ENCODE measurements at regions not wholly inside any gene's neighbourhood (a gene's known extent, or its start where the extent isn't known, plus 50 kb on each side); places are given as distances from the start of the nearest gene placed in this dataset.

- Histone ChIP-seq H3K36me3 (ENCODE audit: control insufficient read depth, insufficient read depth, low read length) (no peaks in the 10 kb centered on the region), H3K27me3 (replicated peaks; ENCODE audit: control insufficient read depth, insufficient read depth, low read length) (no peaks in the 10 kb centered on the region), H3K4me3 (replicated peaks; ENCODE audit: low read depth, low read length) (no peak overlapping the region)
- TF ChIP-seq, protein P1, sequence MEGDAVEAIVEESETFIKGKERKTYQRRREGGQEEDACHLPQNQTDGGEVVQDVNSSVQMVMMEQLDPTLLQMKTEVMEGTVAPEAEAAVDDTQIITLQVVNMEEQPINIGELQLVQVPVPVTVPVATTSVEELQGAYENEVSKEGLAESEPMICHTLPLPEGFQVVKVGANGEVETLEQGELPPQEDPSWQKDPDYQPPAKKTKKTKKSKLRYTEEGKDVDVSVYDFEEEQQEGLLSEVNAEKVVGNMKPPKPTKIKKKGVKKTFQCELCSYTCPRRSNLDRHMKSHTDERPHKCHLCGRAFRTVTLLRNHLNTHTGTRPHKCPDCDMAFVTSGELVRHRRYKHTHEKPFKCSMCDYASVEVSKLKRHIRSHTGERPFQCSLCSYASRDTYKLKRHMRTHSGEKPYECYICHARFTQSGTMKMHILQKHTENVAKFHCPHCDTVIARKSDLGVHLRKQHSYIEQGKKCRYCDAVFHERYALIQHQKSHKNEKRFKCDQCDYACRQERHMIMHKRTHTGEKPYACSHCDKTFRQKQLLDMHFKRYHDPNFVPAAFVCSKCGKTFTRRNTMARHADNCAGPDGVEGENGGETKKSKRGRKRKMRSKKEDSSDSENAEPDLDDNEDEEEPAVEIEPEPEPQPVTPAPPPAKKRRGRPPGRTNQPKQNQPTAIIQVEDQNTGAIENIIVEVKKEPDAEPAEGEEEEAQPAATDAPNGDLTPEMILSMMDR (IDR thresholded peaks at IDR 0.05; ENCODE audit: insufficient read depth, low read length, poor library complexity, severe bottlenecking): no peak
- no peak for DNase-seq (ENCODE audit: extremely low read depth, insufficient read length)
Measured at GRCh38 chr2:21281384-21281783, 157.6 kb downstream of the TDRD15 start.

DNA sequence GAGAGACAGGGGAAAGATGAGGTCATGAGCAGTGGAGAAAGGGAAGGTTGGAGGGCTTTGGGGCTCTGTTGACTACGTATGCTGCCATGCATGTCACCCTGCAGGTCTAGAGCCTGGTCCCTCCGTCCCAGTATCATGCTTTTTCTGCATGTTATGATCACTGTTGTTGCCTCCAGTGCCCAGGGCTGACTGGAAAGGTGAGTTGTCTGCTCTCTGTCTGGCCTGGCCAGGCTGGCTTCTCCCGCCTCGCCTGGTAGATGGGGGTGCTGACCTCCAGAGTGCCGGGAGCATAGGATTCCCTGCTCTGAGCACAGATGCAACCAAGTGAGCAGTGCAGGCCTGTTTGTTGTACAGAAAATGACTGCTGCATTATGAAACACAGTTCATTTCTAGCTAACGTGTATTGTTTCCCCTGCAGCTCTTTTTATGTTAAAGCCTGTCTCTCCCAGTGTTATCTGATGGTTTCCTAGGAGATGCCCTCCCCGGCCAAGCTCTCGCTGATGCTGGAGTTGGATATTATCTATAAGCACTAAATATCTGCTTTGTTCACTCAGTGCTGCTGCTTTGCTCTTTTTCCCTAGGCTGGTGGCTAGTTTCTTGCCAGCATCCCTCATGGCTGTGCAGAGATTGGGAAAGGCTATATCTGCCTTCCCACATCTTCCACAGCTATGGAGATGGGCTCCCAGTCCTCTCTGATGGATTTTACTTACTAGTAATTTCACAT, 158.2 kb downstream of the TDRD15 start:
- no peak overlapping the region for H3K4me3 ChIP-seq (replicated peaks; ENCODE audit: low read depth, low read length)

GRCh38 chr2:21282515-21282898, 158.7 kb downstream of the TDRD15 start:
- DNase-seq (ENCODE audit: extremely low read depth, insufficient read length): no peak
- Histone ChIP-seq H3K27me3 (replicated peaks; ENCODE audit: control insufficient read depth, insufficient read depth, low read length) (no peaks in the 10 kb centered on the region), H3K4me3 (replicated peaks; ENCODE audit: low read depth, low read length) (no peak overlapping the region), H3K36me3 (ENCODE audit: control insufficient read depth, insufficient read depth, low read length) (no peaks in the 10 kb centered on the region)
- TF ChIP-seq, protein P1 (IDR thresholded peaks at IDR 0.05; ENCODE audit: insufficient read depth, low read length, poor library complexity, severe bottlenecking): no peak

More for the DNA sequence above, 158.2 kb downstream of the TDRD15 start:
- TF ChIP-seq, protein P1 (IDR thresholded peaks at IDR 0.05; ENCODE audit: insufficient read depth, low read length, poor library complexity, severe bottlenecking): no peak
- DNase-seq (ENCODE audit: extremely low read depth, insufficient read length): no peak
- H3K36me3 ChIP-seq (ENCODE audit: control insufficient read depth, insufficient read depth, low read length): no peaks in the 10 kb centered on the region
- no peaks in the 10 kb centered on the region for H3K27me3 ChIP-seq (replicated peaks; ENCODE audit: control insufficient read depth, insufficient read depth, low read length)

DNA sequence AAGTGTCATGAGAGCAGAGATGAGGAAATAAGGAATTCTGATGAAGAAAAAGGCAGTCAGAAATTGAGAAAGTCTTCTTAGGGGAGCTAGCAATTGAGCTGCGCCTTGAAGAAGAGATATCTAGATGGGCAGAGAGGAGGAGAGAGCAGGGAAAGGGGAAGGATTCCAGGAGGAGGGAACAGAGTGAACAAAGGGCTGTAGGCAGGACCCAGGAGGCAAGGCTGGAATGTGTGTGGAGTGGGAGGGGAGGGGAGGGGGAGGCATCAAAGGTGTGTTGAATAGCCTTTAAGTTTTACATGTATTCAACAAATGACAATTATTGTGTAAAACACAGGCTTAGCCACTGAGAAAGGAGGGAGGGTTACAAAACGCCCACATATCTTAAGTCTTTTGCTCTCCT, 164.5 kb downstream of the TDRD15 start:
- no peaks in the 10 kb centered on the region for H3K36me3 ChIP-seq (ENCODE audit: control insufficient read depth, insufficient read depth, low read length)
- TF ChIP-seq, protein P1 (IDR thresholded peaks at IDR 0.05; ENCODE audit: insufficient read depth, low read length, poor library complexity, severe bottlenecking): no peak
- DNase-seq (ENCODE audit: extremely low read depth, insufficient read length): no peak
- no peaks in the 10 kb centered on the region for H3K27me3 ChIP-seq (replicated peaks; ENCODE audit: control insufficient read depth, insufficient read depth, low read length)
- H3K4me3 ChIP-seq (replicated peaks; ENCODE audit: low read depth, low read length): no peak overlapping the region

DNA sequence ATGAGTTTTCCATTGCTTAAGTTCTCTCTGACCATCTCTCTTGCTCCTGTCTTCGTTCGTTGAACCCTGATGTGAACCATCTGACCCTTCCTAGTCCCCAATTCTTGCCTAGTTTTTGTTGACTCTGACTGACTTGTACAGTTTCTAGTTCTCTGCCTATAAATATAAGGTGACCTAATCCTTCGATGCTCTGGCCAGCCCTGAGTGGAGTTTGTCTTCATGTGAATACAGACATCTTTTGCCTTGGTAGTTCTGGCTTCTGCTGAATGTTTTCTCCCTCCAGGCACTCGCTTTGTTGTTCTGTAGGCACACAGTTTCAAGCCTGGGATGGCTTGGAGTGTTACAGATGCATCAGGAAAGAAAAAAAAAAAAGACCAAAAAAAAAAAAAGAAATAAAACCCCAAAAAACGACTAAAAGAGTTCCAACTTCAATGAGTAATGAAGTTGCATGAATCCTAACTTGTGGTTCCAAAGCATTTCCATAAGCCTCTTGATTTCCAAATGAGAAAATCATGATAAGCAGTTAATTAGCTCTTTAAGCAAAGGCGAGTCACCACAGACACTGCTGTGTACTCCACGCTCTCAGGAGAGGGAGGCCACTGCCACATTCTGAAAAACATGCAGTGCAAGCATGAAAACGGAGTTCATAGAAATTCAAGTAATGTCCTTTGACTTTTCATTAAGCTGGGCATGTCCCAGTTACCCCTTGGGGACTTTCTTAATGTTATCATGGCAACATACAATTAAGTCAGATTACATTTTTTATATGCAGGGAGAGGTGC, 165.2 kb downstream of the TDRD15 start:
- Histone ChIP-seq H3K27me3 (replicated peaks; ENCODE audit: control insufficient read depth, insufficient read depth, low read length) (no peaks in the 10 kb centered on the region), H3K36me3 (ENCODE audit: control insufficient read depth, insufficient read depth, low read length) (no peaks in the 10 kb centered on the region), H3K4me3 (replicated peaks; ENCODE audit: low read depth, low read length) (no peak overlapping the region)
- no peak for DNase-seq (ENCODE audit: extremely low read depth, insufficient read length)
- TF ChIP-seq, protein P1 (IDR thresholded peaks at IDR 0.05; ENCODE audit: insufficient read depth, low read length, poor library complexity, severe bottlenecking): no peak
